ENCODE measurements at regions not wholly inside any gene's neighbourhood (a gene's known extent, or its start where the extent isn't known, plus 50 kb on each side); places are given as distances from the start of the nearest gene placed in this dataset.

- DNase-seq, result no peak
- Histone ChIP-seq H3K4me3 (no peak overlapping the region), H3K36me3 (no peaks in the 10 kb centered on the region), H3K27ac (no peak overlapping the region), H3K4me1 (no peaks in the 10 kb centered on the region), H3K9me3 (no peaks in the 10 kb centered on the region), H3K27me3 (replicated peaks in 1 of 7) (peaks cover 0 to 39% (median 0%) of the 10 kb centered on the region in 7 donors)
- intact Hi-C loops (cut with DNase I; ENCODE audit: low total_unique reads), result no loop called here
- no peak for TF ChIP-seq POLR2A (IDR thresholded peaks at IDR 0.05)
- TF ChIP-seq POLR2AphosphoS5 (IDR thresholded peaks at IDR 0.05), result no peak
- TF ChIP-seq CTCF (IDR thresholded peaks at IDR 0.05 in 8 of 11, conservative IDR thresholded peaks at IDR 0.05 in 3 of 11), result no peak
- WGBS, 5 donors, result 58 to 71% (median 61%) methylated on average over 2 of the region's 2 CpGs
Observed at GRCh38 chr12:112674539-112674938, 117.0 kb upstream of the RPH3A start.

GRCh38 chr12:112676507-112676906 is 115.0 kb upstream of the RPH3A start:
- H3K4me3 ChIP-seq, result no peak overlapping the region
- no peak for DNase-seq
- H3K4me1 ChIP-seq, result no peaks in the 10 kb centered on the region
- no peaks in the 10 kb centered on the region for H3K9me3 ChIP-seq
- intact Hi-C loops (cut with DNase I; ENCODE audit: low total_unique reads), result no loop called here
- no peaks in the 10 kb centered on the region for H3K36me3 ChIP-seq
- TF ChIP-seq CTCF (IDR thresholded peaks at IDR 0.05 in 8 of 11, conservative IDR thresholded peaks at IDR 0.05 in 3 of 11), result no peak
- TF ChIP-seq POLR2A (IDR thresholded peaks at IDR 0.05), result no peak
- no peak for TF ChIP-seq POLR2AphosphoS5 (IDR thresholded peaks at IDR 0.05)
- WGBS, 5 donors, result 64 to 80% (median 72%) methylated on average over 4 of the region's 4 CpGs
- no peak overlapping the region for H3K27ac ChIP-seq
- peaks cover 0 to 51% (median 0%) of the 10 kb centered on the region in 7 donors for H3K27me3 ChIP-seq (replicated peaks in 1 of 7)

GRCh38 chr12:112677050-112677765 is 114.3 kb upstream of the RPH3A start:
- Histone ChIP-seq H3K4me1 (no peaks in the 10 kb centered on the region), H3K9me3 (no peaks in the 10 kb centered on the region), H3K27ac (no peak overlapping the region), H3K27me3 (replicated peaks in 1 of 7) (peaks cover 0 to 51% (median 0%) of the 10 kb centered on the region in 7 donors), H3K36me3 (no peaks in the 10 kb centered on the region), H3K4me3 (no peak overlapping the region)
- 69 to 77% (median 72%) methylated on average over 6 of the region's 6 CpGs for WGBS, 5 donors
- TF ChIP-seq POLR2A (IDR thresholded peaks at IDR 0.05) (no peak), POLR2AphosphoS5 (IDR thresholded peaks at IDR 0.05) (no peak), CTCF (IDR thresholded peaks at IDR 0.05 in 8 of 11, conservative IDR thresholded peaks at IDR 0.05 in 3 of 11) (no peak)
- DNase-seq, result no peak
- intact Hi-C loops (cut with DNase I; ENCODE audit: low total_unique reads), result no loop called here

GRCh38 chr12:112680993-112681392 is 110.6 kb upstream of the RPH3A start:
- no peak for DNase-seq
- H3K4me1 ChIP-seq, result no peaks in the 10 kb centered on the region
- WGBS, 5 donors, result 76 to 84% (median 80%) methylated on average over 4 of the region's 4 CpGs

More at GRCh38 chr12:112680993-112681392, 110.6 kb upstream of the RPH3A start:
- Histone ChIP-seq H3K9me3 (no peaks in the 10 kb centered on the region), H3K4me3 (no peak overlapping the region), H3K27ac (no peak overlapping the region), H3K27me3 (replicated peaks in 1 of 7) (peaks cover 0 to 52% (median 0%) of the 10 kb centered on the region in 7 donors), H3K36me3 (no peaks in the 10 kb centered on the region)
- TF ChIP-seq CTCF (IDR thresholded peaks at IDR 0.05 in 8 of 11, conservative IDR thresholded peaks at IDR 0.05 in 3 of 11) (no peak), POLR2AphosphoS5 (IDR thresholded peaks at IDR 0.05) (no peak), POLR2A (IDR thresholded peaks at IDR 0.05) (no peak)
- intact Hi-C loops (cut with DNase I; ENCODE audit: low total_unique reads), result no loop called here
